Mammary epithelial cell (primary cell): ENCODE measurements at regions not wholly inside any gene's neighbourhood (a gene's known extent, or its start where the extent isn't known, plus 50 kb on each side); places are given as distances from the start of the nearest gene placed in this dataset.
"Not testable (repeated sequence)": the region's sequence is repeated elsewhere in the genome, so short reads cannot be mapped to it uniquely, and the experiment has no call there.

ENCODE experiments used
- EZH2 ChIP-seq: IDR thresholded peaks from 2 replicates; pipeline ENCODE4 v1.6.1; 2012; ENCODE audit warnings: low read length, inconsistent platforms, borderline replicate concordance
- TF ChIP-seq, protein P1 (sequence below), 2 donors: IDR thresholded peaks in 1 of 2; conservative IDR thresholded peaks in 1 of 2; 2 replicates each; pipeline ENCODE4 v1.5.1; 2011 to 2012; ENCODE audit warnings: inconsistent platforms in 2 of 2, low read length in 2 of 2, mild to moderate bottlenecking in 2 of 2, control low read depth in 1 of 2, low read depth in 1 of 2; ENCODE audit not compliant: insufficient read depth in 1 of 2; ENCODE audit errors: extremely low read depth in 1 of 2

- TF ChIP-seq, protein P1, sequence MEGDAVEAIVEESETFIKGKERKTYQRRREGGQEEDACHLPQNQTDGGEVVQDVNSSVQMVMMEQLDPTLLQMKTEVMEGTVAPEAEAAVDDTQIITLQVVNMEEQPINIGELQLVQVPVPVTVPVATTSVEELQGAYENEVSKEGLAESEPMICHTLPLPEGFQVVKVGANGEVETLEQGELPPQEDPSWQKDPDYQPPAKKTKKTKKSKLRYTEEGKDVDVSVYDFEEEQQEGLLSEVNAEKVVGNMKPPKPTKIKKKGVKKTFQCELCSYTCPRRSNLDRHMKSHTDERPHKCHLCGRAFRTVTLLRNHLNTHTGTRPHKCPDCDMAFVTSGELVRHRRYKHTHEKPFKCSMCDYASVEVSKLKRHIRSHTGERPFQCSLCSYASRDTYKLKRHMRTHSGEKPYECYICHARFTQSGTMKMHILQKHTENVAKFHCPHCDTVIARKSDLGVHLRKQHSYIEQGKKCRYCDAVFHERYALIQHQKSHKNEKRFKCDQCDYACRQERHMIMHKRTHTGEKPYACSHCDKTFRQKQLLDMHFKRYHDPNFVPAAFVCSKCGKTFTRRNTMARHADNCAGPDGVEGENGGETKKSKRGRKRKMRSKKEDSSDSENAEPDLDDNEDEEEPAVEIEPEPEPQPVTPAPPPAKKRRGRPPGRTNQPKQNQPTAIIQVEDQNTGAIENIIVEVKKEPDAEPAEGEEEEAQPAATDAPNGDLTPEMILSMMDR (conservative IDR thresholded peaks at IDR 0.05 in 1 of 2, IDR thresholded peaks at IDR 0.05 in 1 of 2; ENCODE audit: extremely low read depth in 1 of 2, insufficient read depth in 1 of 2, low read depth in 1 of 2, low read length in 2 of 2), result not testable (repeated sequence)
- not testable (repeated sequence) for TF ChIP-seq EZH2
Measured at GRCh38 chr15:22254409-22255045, 174.2 kb downstream of the OR4M2 start.
